Liver (tissue), 8 donors: ENCODE measurements at regions not wholly inside any gene's neighbourhood (a gene's known extent, or its start where the extent isn't known, plus 50 kb on each side); places are given as distances from the start of the nearest gene placed in this dataset.
"Not testable (repeated sequence)": the region's sequence is repeated elsewhere in the genome, so short reads cannot be mapped to it uniquely, and the experiment has no call there.

ENCODE experiments used
- DNase-seq: peaks from one replicate; pipeline ENCODE4 v3.0.0-alpha.2; 2017; ENCODE audit warnings: low spot score
- H3K27ac ChIP-seq, 2 donors: one replicate each; pipeline ENCODE4 v1.7.0; 2013; ENCODE audit warnings: inconsistent platforms in 2 of 2, low read length in 2 of 2, control low read depth in 1 of 2, low read depth in 1 of 2, mild to moderate bottlenecking in 1 of 2
- H3K27me3 ChIP-seq, 4 donors: one replicate each; pipeline versions ENCODE4 v1.6.1 to v1.7.0; 2013; ENCODE audit warnings: low read length in 3 of 4, inconsistent platforms in 1 of 4, mild to moderate bottlenecking in 1 of 4, moderate library complexity in 1 of 4; ENCODE audit not compliant: control insufficient read depth in 4 of 4, insufficient read depth in 4 of 4
- H3K36me3 ChIP-seq, 4 donors: one replicate each; pipeline versions ENCODE4 v1.6.1 to v1.7.0; 2013; ENCODE audit warnings: low read length in 3 of 4, mild to moderate bottlenecking in 3 of 4, low read depth in 1 of 4, moderate library complexity in 1 of 4; ENCODE audit not compliant: control insufficient read depth in 4 of 4, insufficient read depth in 3 of 4
- H3K4me1 ChIP-seq, 4 donors: one replicate each; pipeline versions ENCODE4 v1.6.1 to v1.7.0; 2013; ENCODE audit warnings: low read length in 3 of 4, mild to moderate bottlenecking in 3 of 4, moderate library complexity in 1 of 4; ENCODE audit not compliant: control insufficient read depth in 4 of 4, insufficient read depth in 4 of 4
- H3K4me3 ChIP-seq, 3 donors: one replicate each; pipeline versions ENCODE4 v1.6.1 to v1.7.0; 2013; ENCODE audit warnings: low read length in 3 of 3, control low read depth in 1 of 3, low read depth in 1 of 3, mild to moderate bottlenecking in 1 of 3
- H3K9ac ChIP-seq, 2 donors: one replicate each; pipeline ENCODE4 v1.7.0; 2013; ENCODE audit warnings: low read length in 2 of 2, mild to moderate bottlenecking in 2 of 2, moderate library complexity in 2 of 2, control low read depth in 1 of 2, low read depth in 1 of 2
- H3K9me3 ChIP-seq, 4 donors: one replicate each; pipeline versions ENCODE4 v1.6.1 to v1.7.0; 2013; ENCODE audit warnings: low read length in 3 of 4; ENCODE audit not compliant: control insufficient read depth in 4 of 4
- EGR1 ChIP-seq, 2 donors: IDR thresholded peaks; 2 replicates each; pipeline ENCODE4 v1.6.1; 2016 to 2018; ENCODE audit warnings: antibody characterized with exemption in 2 of 2, low read depth in 2 of 2
- FOXA1 ChIP-seq: IDR thresholded peaks from 2 replicates; pipeline ENCODE4 v1.6.1; 2016; ENCODE audit warnings: antibody characterized with exemption
- FOXA2 ChIP-seq: IDR thresholded peaks from 2 replicates; pipeline ENCODE4 v1.6.1; 2016; ENCODE audit warnings: antibody characterized with exemption
- HNF4A ChIP-seq, 2 donors: conservative IDR thresholded peaks; 2 replicates each; pipeline ENCODE4 v1.6.1; 2016; ENCODE audit warnings: antibody characterized with exemption in 2 of 2, mild to moderate bottlenecking in 2 of 2
- HNF4G ChIP-seq: IDR thresholded peaks from 2 replicates; pipeline ENCODE4 v1.6.1; 2016; ENCODE audit warnings: antibody characterized with exemption
- JUND ChIP-seq, 2 donors: IDR thresholded peaks; 2 replicates each; pipeline ENCODE4 v1.6.1; 2016; ENCODE audit warnings: antibody characterized with exemption in 2 of 2
- NR2F2 ChIP-seq: IDR thresholded peaks from 2 replicates; pipeline ENCODE4 v1.6.1; 2016; ENCODE audit warnings: antibody characterized with exemption
- RAD21 ChIP-seq, 2 donors: IDR thresholded peaks; 2 replicates each; pipeline ENCODE4 v1.6.1; 2016; ENCODE audit warnings: antibody characterized with exemption in 2 of 2, mild to moderate bottlenecking in 2 of 2
- RXRA ChIP-seq, 2 donors: IDR thresholded peaks; 2 replicates each; pipeline ENCODE4 v1.6.1; 2017 to 2018; ENCODE audit warnings: antibody characterized with exemption in 2 of 2, mild to moderate bottlenecking in 1 of 2
- SP1 ChIP-seq: IDR thresholded peaks from 2 replicates; pipeline ENCODE4 v1.6.1; 2018; ENCODE audit warnings: antibody characterized with exemption, mild to moderate bottlenecking
- TAF1 ChIP-seq: conservative IDR thresholded peaks from 2 replicates; pipeline ENCODE4 v1.6.1; 2016; ENCODE audit warnings: antibody characterized with exemption, mild to moderate bottlenecking
- YY1 ChIP-seq: IDR thresholded peaks from 2 replicates; pipeline ENCODE4 v1.6.1; 2016; ENCODE audit warnings: antibody characterized with exemption, mild to moderate bottlenecking
- WGBS: extraction: QIAGEN DNeasy Blood & Tissue Kit; methylation state at CpG from one replicate; pipeline ENCODE4 v1.1.7; 2013; 5-methylcytosine and 5-hydroxymethylcytosine counted together
- TF ChIP-seq, protein P1 (sequence below): fragments of 150-350 bp; IDR thresholded peaks from 2 replicates; pipeline ENCODE4 v1.5.1; 2017; ENCODE audit warnings: improper control_type of control experiment, low read depth, low read length; ENCODE audit not compliant: missing input control
- TF ChIP-seq, protein P2 (sequence below): IDR thresholded peaks from 2 replicates; pipeline ENCODE4 v1.6.1; 2016; ENCODE audit warnings: antibody characterized with exemption
- TF ChIP-seq, protein P3 (sequence below): IDR thresholded peaks from 2 replicates; pipeline ENCODE4 v1.6.1; 2016; ENCODE audit warnings: antibody characterized with exemption
- TF ChIP-seq, protein P4 (sequence below): IDR thresholded peaks from 2 replicates; pipeline ENCODE4 v1.6.1; 2016; ENCODE audit warnings: antibody characterized with exemption
- TF ChIP-seq, protein P5 (sequence below): IDR thresholded peaks from 2 replicates; pipeline ENCODE4 v1.6.1; 2016; ENCODE audit warnings: antibody characterized with exemption, mild to moderate bottlenecking
- donor health status: healthy.
- donor health status: healthy.
- donor health status: healthy.
- donor health status: healthy.
- donor health status: healthy.

DNA sequence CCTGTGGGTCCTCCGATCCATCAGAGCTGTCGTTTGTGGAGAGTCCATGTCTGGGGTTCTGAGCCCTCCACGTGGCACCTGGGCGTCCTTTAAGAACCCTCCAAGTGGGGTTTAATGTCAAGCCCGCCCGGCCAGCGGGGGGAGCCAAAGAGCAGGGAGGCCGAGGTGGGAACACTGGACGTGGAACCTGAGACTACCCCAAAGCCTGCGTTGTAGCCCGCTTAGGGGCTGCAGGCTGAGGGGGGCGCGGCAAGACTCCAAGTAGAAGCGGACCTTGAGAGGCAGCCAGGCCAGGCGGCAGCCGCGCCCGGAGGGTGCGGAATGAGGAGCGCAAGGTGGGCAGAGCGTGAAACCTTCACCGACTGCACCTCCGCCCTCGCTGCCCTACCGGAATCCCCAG is 126.2 kb upstream of the ATP10A start:
- Histone ChIP-seq H3K9me3 (peaks cover 0 to 3% (median under 1%) of the 10 kb centered on the region in 4 donors), H3K4me1 (no peaks in the 10 kb centered on the region), H3K4me3 (no peak overlapping the region), H3K36me3 (no peaks in the 10 kb centered on the region), H3K27ac (no peak overlapping the region), H3K9ac (no peak overlapping the region), H3K27me3 (peaks cover 0 to 3% (median 1%) of the 10 kb centered on the region in 4 donors)
- 89% methylated on average over 25 of the region's 25 CpGs for WGBS
- TF ChIP-seq, protein P1, sequence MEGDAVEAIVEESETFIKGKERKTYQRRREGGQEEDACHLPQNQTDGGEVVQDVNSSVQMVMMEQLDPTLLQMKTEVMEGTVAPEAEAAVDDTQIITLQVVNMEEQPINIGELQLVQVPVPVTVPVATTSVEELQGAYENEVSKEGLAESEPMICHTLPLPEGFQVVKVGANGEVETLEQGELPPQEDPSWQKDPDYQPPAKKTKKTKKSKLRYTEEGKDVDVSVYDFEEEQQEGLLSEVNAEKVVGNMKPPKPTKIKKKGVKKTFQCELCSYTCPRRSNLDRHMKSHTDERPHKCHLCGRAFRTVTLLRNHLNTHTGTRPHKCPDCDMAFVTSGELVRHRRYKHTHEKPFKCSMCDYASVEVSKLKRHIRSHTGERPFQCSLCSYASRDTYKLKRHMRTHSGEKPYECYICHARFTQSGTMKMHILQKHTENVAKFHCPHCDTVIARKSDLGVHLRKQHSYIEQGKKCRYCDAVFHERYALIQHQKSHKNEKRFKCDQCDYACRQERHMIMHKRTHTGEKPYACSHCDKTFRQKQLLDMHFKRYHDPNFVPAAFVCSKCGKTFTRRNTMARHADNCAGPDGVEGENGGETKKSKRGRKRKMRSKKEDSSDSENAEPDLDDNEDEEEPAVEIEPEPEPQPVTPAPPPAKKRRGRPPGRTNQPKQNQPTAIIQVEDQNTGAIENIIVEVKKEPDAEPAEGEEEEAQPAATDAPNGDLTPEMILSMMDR = no peak
- TF ChIP-seq SP1 (no peak), HNF4A (conservative IDR thresholded peaks at IDR 0.05) (no peak), HNF4G (no peak), YY1 (no peak)
- no peak for DNase-seq

DNA sequence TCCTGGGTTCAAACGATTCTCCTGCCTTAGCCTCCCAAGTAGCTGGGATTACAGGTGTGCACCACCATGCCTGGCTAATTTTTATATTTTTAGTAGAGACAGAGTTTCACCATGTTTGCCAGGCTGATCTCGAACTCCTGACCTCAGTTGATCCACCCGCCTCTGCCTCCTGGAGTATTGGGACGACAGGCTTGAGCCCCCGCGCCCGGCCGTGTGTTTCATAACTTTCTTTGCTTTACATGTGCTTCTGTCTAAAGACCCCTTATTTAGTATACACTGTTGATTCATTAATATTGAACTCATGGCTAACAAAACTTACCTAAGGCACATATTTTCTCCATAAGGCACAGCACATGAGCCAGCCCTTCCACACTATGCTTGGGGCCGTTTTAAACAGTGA is 125.6 kb upstream of the ATP10A start:
- H3K27me3 ChIP-seq, H3K27ac ChIP-seq, DNase-seq, H3K4me1 ChIP-seq, H3K9ac ChIP-seq, H3K36me3 ChIP-seq, H3K9me3 ChIP-seq, H3K4me3 ChIP-seq: not testable (repeated sequence)
- WGBS = 84% methylated on average over 9 of the region's 9 CpGs

- TF ChIP-seq HNF4A (conservative IDR thresholded peaks at IDR 0.05) (no peak), NR2F2 (no peak), YY1 (no peak), EGR1 (IDR thresholded peaks at IDR 0.05; ENCODE audit: low read depth in 2 of 2) (no peak), RXRA (IDR thresholded peaks at IDR 0.05) (no peak), JUND (IDR thresholded peaks at IDR 0.05) (no peak), FOXA1 (no peak), FOXA2 (no peak), SP1 (no peak), HNF4G (no peak), RAD21 (IDR thresholded peaks at IDR 0.05) (no peak), TAF1 (no peak)
- TF ChIP-seq, protein P1 = no peak
- TF ChIP-seq, protein P2, sequence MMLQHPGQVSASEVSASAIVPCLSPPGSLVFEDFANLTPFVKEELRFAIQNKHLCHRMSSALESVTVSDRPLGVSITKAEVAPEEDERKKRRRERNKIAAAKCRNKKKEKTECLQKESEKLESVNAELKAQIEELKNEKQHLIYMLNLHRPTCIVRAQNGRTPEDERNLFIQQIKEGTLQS = no peak
- TF ChIP-seq, protein P3, sequence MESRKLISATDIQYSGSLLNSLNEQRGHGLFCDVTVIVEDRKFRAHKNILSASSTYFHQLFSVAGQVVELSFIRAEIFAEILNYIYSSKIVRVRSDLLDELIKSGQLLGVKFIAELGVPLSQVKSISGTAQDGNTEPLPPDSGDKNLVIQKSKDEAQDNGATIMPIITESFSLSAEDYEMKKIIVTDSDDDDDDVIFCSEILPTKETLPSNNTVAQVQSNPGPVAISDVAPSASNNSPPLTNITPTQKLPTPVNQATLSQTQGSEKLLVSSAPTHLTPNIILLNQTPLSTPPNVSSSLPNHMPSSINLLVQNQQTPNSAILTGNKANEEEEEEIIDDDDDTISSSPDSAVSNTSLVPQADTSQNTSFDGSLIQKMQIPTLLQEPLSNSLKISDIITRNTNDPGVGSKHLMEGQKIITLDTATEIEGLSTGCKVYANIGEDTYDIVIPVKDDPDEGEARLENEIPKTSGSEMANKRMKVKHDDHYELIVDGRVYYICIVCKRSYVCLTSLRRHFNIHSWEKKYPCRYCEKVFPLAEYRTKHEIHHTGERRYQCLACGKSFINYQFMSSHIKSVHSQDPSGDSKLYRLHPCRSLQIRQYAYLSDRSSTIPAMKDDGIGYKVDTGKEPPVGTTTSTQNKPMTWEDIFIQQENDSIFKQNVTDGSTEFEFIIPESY = no peak
- TF ChIP-seq, protein P4, sequence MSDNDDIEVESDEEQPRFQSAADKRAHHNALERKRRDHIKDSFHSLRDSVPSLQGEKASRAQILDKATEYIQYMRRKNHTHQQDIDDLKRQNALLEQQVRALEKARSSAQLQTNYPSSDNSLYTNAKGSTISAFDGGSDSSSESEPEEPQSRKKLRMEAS = no peak
- TF ChIP-seq, protein P5, sequence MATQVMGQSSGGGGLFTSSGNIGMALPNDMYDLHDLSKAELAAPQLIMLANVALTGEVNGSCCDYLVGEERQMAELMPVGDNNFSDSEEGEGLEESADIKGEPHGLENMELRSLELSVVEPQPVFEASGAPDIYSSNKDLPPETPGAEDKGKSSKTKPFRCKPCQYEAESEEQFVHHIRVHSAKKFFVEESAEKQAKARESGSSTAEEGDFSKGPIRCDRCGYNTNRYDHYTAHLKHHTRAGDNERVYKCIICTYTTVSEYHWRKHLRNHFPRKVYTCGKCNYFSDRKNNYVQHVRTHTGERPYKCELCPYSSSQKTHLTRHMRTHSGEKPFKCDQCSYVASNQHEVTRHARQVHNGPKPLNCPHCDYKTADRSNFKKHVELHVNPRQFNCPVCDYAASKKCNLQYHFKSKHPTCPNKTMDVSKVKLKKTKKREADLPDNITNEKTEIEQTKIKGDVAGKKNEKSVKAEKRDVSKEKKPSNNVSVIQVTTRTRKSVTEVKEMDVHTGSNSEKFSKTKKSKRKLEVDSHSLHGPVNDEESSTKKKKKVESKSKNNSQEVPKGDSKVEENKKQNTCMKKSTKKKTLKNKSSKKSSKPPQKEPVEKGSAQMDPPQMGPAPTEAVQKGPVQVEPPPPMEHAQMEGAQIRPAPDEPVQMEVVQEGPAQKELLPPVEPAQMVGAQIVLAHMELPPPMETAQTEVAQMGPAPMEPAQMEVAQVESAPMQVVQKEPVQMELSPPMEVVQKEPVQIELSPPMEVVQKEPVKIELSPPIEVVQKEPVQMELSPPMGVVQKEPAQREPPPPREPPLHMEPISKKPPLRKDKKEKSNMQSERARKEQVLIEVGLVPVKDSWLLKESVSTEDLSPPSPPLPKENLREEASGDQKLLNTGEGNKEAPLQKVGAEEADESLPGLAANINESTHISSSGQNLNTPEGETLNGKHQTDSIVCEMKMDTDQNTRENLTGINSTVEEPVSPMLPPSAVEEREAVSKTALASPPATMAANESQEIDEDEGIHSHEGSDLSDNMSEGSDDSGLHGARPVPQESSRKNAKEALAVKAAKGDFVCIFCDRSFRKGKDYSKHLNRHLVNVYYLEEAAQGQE = no peak
- Histone ChIP-seq H3K4me1 (no peaks in the 10 kb centered on the region), H3K27me3 (peaks cover 0 to 3% (median 1%) of the 10 kb centered on the region in 4 donors), H3K9me3 (peaks cover 0 to 3% (median under 1%) of the 10 kb centered on the region in 4 donors), H3K36me3 (no peaks in the 10 kb centered on the region), H3K4me3 (no peak overlapping the region), H3K9ac (no peak overlapping the region), H3K27ac (no peak overlapping the region)
- WGBS = 43% methylated on average over 4 of the region's 4 CpGs
- DNase-seq = no peak
Observed at GRCh38 chr15:25987638-25988037, 124.5 kb upstream of the ATP10A start.
